Keratinocyte (primary cell): ENCODE measurements at regions not wholly inside any gene's neighbourhood (a gene's known extent, or its start where the extent isn't known, plus 50 kb on each side); places are given as distances from the start of the nearest gene placed in this dataset.
"Not testable (repeated sequence)": the region's sequence is repeated elsewhere in the genome, so short reads cannot be mapped to it uniquely, and the experiment has no call there.

Experiments used
- CTCF ChIP-seq, 3 experiments: IDR thresholded peaks in 1 of 3; conservative IDR thresholded peaks in 1 of 3; optimal IDR thresholded peaks in 1 of 3; 2 replicates in 2 of 3; 3 replicates in 1 of 3; pipeline versions ENCODE3 to v1.5.1; 2011; ENCODE audit warnings: low read length in 3 of 3, mild to moderate bottlenecking in 3 of 3, moderate library complexity in 2 of 3, control low read depth in 1 of 3, inconsistent platforms in 1 of 3; ENCODE audit not compliant: insufficient read depth in 2 of 3; ENCODE audit errors: extremely low read depth in 1 of 3
- EZH2 ChIP-seq: IDR thresholded peaks from one replicate; pipeline ENCODE4 v1.6.1; 2012; ENCODE audit warnings: inconsistent platforms, mild to moderate bottlenecking, low read length, moderate library complexity

- TF ChIP-seq EZH2; CTCF (optimal IDR thresholded peaks at IDR 0.05 in 1 of 3, IDR thresholded peaks at IDR 0.05 in 1 of 3, conservative IDR thresholded peaks at IDR 0.05 in 1 of 3; ENCODE audit: extremely low read depth in 1 of 3, insufficient read depth in 2 of 3, low read length in 3 of 3): not testable (repeated sequence)
Observed at GRCh38 chr20:29440721-29441120, 1816.7 kb upstream of the DEFB115 start.
